ENCODE measurements at regions not wholly inside any gene's neighbourhood (a gene's known extent, or its start where the extent isn't known, plus 50 kb on each side); places are given as distances from the start of the nearest gene placed in this dataset.

GRCh38 chr16:74030000-74030706 lies 266.5 kb upstream of the PSMD7 start:
- FAIRE-seq: no peak

- no peak for FAIRE-seq
These were observed 267.4 kb upstream of the PSMD7 start for GRCh38 chr16:74029115-74029792.

GRCh38 chr16:74026373-74027281 lies 270.0 kb upstream of the PSMD7 start:
- FAIRE-seq: no peak

GRCh38 chr16:74024953-74025352 lies 271.7 kb upstream of the PSMD7 start:
- FAIRE-seq: no peak

- FAIRE-seq: no peak
These were observed 276.4 kb upstream of the PSMD7 start for GRCh38 chr16:74020095-74020670.

DNA sequence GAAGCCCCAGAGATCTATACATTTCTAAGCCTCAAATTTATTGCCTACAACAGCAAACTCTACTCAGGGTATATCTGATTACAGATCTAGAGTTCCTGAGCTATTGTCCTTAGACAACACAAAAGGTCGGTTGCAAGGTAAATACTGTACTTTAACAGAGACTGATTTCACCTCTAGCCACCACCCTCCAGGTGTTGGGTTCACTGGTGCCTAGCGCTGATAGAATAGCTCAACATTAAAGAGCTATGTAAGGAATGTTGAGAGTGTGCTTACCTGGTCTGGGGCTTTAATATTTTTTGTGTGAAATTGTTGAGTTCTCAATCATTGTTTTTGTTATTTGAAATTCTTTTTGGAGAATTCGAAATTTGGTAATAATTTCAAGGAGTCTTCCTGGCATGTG lies 277.0 kb upstream of the PSMD7 start:
- FAIRE-seq: no peak

GRCh38 chr16:74015953-74016352 lies 280.7 kb upstream of the PSMD7 start:
- no peak for FAIRE-seq

DNA sequence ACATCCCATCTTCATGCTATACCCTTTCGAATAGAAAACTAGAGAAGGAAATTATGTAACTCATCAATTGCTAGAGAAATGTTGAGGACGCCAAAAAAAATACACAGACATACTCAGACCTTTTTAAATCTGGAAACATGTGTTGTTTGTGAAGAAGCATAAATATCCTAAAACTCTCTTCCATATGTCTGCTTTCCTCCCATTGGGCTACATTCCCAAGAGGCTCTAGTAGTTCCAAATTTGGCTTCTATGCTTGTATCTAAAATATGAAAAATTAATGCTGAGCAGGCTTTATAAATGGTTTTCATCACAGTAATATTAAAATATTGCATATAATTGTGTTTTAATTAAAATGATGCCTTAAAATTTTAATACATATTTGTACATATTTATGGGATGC lies 297.9 kb upstream of the PSMD7 start:
- no peak for FAIRE-seq

DNA sequence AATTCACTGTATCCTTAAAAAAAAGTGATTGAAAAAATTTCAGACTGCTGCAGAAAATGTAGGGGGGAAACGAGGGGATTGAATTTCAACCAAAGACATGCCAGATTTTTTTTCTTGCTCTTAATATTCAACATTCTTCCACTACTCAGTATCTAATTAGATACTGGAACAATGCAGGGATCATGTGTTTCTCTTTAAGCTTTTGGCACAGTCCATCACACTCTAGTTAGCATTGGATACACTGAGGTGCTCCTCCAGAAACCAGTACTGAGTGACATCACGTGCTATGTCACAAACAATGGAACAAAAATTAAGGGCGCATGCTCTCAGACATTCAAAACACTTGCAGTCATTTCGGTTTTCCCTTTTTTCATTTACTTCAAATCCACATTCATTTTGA lies 298.6 kb upstream of the PSMD7 start:
- FAIRE-seq: no peak

DNA sequence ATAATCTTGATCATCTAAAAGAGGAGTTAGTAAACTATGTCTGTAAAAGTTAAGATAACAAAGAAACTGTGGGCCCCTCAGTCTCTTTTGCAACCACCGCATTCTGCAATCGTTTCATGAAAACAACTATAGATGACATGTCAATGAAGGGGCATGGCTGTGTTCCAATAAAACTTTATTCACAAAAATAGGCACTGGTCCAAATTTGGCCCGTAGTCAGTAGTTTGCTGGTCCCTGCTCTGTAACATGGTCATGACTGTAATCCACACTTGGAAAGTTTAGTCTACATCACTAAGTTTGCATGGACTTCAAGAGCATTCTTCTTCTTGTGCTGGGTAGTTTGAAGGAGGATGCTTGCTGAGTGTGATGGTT lies 299.3 kb upstream of the PSMD7 start:
- no peak for FAIRE-seq

GRCh38 chr16:73996624-73997339 lies 299.8 kb upstream of the PSMD7 start:
- no peak for FAIRE-seq

DNA sequence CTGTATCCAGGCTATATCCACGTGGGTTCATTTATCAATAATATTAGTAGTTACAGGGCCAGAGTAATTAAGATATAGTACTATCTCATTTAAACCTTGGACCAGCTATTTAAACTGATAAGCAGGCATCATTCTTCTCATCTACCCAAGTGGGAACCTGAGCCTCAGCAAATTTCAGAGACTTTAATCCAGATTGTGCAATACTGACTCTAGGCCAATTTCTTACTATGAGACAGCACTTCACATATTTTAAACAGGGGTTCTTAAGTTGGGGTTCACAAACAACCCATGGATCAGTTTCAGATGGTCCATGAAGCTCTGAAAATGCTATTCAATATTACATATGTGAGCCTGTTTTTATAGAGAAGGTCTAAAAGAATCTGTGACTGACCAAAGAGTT lies 302.7 kb upstream of the PSMD7 start:
- no peak for FAIRE-seq

GRCh38 chr16:73978407-73978784 lies 318.2 kb upstream of the PSMD7 start:
- no peak for FAIRE-seq

DNA sequence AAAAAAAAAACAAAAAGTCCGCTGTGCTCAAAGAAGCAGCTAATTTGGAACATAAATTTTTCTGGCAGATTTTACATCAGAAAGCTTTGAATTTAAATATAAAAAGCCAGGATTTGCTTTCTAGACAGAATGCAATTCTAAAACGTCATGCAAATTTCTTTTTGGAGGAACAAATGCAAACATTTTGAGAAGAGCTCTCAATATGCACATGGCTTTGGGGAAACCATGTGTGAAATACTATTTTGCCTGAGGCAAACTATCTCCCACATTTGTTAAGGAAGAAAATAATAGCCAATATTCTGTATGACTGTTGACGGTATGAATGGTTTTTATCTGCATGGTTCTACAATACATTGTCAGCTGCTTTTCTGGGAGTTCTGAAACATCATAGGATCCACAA lies 320.0 kb upstream of the PSMD7 start:
- FAIRE-seq: no peak

GRCh38 chr16:73973174-73973573 lies 323.4 kb upstream of the PSMD7 start:
- FAIRE-seq: no peak

- FAIRE-seq: no peak
These were observed 329.8 kb upstream of the PSMD7 start for GRCh38 chr16:73966851-73967250.

DNA sequence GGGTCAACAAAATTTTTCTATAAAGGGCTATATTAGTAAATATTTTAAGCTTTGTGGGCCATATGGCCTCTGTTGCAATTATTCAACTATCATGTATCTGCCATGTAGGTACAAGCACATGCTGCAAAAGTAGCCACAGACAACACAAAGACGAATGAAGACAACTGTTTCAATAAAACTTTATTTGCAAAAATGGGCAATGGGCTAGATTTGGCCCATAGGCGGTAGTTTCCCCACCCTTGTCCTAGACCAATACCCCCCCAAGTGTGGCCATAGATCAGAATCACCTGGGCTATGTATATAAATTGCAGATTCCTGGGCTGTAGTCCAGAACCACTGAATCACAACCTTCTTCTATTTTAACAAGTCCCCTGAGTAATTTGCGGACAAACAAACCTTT lies 331.0 kb upstream of the PSMD7 start:
- no peak for FAIRE-seq

GRCh38 chr16:73956587-73957494 lies 339.8 kb upstream of the PSMD7 start:
- FAIRE-seq: peak; percentile 13

GRCh38 chr16:73955702-73956101 lies 340.9 kb upstream of the PSMD7 start:
- FAIRE-seq: no peak

- no peak for FAIRE-seq
These were observed 341.4 kb upstream of the PSMD7 start for GRCh38 chr16:73955255-73955654.

DNA sequence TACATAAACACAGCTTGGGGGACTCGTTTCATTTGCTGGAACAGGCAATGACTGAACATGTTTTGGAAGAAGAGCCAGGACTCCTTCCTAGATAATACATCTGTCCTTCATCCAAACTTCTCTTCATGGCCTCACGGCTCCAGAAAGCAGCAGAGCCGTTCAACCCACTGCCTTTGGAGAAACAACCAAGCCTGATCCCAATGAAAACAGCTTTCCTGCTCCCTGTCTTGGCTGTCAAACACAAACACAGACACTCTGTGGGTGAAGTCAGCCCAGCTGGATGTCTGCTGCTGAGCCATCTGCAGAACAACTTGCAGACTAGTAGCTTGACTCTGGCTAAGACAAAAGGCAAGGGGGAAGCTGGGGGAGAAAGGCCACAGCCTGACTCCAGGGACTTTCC lies 345.1 kb upstream of the PSMD7 start:
- FAIRE-seq: no peak

All from G401.6 (cell line).